Transverse colon (tissue), 4 donors: ENCODE measurements at regions not wholly inside any gene's neighbourhood (a gene's known extent, or its start where the extent isn't known, plus 50 kb on each side); places are given as distances from the start of the nearest gene placed in this dataset.

Experiments
- POLR2A ChIP-seq: fragments of 450-650 bp; IDR thresholded peaks from one replicate; pipeline ENCODE4 v1.6.1; 2016; ENCODE audit warnings: antibody characterized with exemption, mild to moderate bottlenecking, moderate library complexity
- POLR2AphosphoS5 ChIP-seq, 3 donors: sonication (generic); formaldehyde crosslinking; IDR thresholded peaks; one replicate each; pipeline ENCODE4 v1.6.1; 2016; ENCODE audit warnings: antibody characterized with exemption in 3 of 3
- TF ChIP-seq, protein P1 (sequence below), 5 experiments: fragments of 200-600 bp in 3 of 5; fragments of 450-650 bp in 2 of 5; sonication (generic) in 3 of 5; IDR thresholded peaks; 1 replicate in 2 of 5; 2 replicates in 3 of 5; pipeline ENCODE4 v1.5.1; 2016 to 2017; ENCODE audit warnings: antibody characterized with exemption in 5 of 5, inconsistent platforms in 3 of 5, mild to moderate bottlenecking in 2 of 5, moderate library complexity in 1 of 5

DNA sequence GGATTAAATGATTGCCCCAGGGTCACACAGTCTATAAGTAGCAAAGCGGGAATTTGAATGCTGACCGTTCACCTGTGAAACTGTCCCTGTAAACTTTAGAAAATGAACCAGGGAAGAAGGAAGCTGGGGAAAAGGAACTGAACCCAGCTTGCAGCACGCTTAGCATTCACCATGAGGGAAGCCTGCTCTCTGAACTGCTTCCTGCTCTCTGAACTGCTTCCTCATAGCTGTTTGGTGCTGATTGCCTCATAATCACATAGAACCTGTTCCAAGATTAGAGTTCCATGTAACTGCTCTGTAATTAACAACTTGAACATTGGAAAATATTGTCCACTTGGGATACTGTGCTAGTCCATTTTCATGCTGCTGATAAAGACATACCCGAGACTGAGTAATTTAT is 1504.8 kb upstream of the TMEM132C start:
- TF ChIP-seq POLR2A (no peak), POLR2AphosphoS5 (IDR thresholded peaks at IDR 0.05) (no peak)
- TF ChIP-seq, protein P1, sequence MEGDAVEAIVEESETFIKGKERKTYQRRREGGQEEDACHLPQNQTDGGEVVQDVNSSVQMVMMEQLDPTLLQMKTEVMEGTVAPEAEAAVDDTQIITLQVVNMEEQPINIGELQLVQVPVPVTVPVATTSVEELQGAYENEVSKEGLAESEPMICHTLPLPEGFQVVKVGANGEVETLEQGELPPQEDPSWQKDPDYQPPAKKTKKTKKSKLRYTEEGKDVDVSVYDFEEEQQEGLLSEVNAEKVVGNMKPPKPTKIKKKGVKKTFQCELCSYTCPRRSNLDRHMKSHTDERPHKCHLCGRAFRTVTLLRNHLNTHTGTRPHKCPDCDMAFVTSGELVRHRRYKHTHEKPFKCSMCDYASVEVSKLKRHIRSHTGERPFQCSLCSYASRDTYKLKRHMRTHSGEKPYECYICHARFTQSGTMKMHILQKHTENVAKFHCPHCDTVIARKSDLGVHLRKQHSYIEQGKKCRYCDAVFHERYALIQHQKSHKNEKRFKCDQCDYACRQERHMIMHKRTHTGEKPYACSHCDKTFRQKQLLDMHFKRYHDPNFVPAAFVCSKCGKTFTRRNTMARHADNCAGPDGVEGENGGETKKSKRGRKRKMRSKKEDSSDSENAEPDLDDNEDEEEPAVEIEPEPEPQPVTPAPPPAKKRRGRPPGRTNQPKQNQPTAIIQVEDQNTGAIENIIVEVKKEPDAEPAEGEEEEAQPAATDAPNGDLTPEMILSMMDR (IDR thresholded peaks at IDR 0.05), result no peak
